Upper lobe of left lung (tissue), 6 donors: ENCODE measurements at regions not wholly inside any gene's neighbourhood (a gene's known extent, or its start where the extent isn't known, plus 50 kb on each side); places are given as distances from the start of the nearest gene placed in this dataset.

ENCODE experiments used
- ATAC-seq, 2 donors: fragments of 200-7000 bp; cut with Tn5 transposase; one replicate each; pipeline ENCODE4 v1.9.1; 2022; ENCODE audit warnings: mild to moderate bottlenecking in 2 of 2, moderate library complexity in 2 of 2; ENCODE audit not compliant: low FRiP score in 2 of 2
- DNase-seq, 2 donors: peaks; one replicate each; pipeline ENCODE4 v3.0.0-alpha.2; 2019 to 2020
- H3K27ac ChIP-seq, 4 donors: fragments of 200-600 bp; sonication (generic); one replicate each; pipeline ENCODE4 v1.5.1; 2016 to 2019
- H3K27me3 ChIP-seq, 4 donors: fragments of 200-600 bp; sonication (generic); one replicate each; pipeline ENCODE4 v1.5.1; 2017 to 2019
- H3K36me3 ChIP-seq, 4 donors: fragments of 200-600 bp; sonication (generic); one replicate each; pipeline ENCODE4 v1.5.1; 2016 to 2019
- H3K4me1 ChIP-seq, 4 donors: fragments of 200-600 bp; sonication (generic); one replicate each; pipeline ENCODE4 v1.5.1; 2018 to 2019
- H3K4me3 ChIP-seq, 4 donors: fragments of 200-600 bp; sonication (generic); one replicate each; pipeline ENCODE4 v1.5.1; 2017 to 2019; ENCODE audit warnings: mild to moderate bottlenecking in 2 of 4, moderate library complexity in 1 of 4
- H3K9me3 ChIP-seq, 4 donors: fragments of 200-600 bp; sonication (generic); one replicate each; pipeline ENCODE4 v1.5.1; 2018 to 2019
- EP300 ChIP-seq, 4 donors: sonication (generic); formaldehyde crosslinking; IDR thresholded peaks; one replicate each; pipeline ENCODE4 v1.5.1; 2017; ENCODE audit warnings: antibody characterized with exemption in 4 of 4, control low read depth in 2 of 4
- POLR2A ChIP-seq, 4 donors: fragments of 450-650 bp; IDR thresholded peaks; one replicate each; pipeline ENCODE4 v1.5.1; 2016 to 2017; ENCODE audit warnings: antibody characterized with exemption in 4 of 4, mild to moderate bottlenecking in 2 of 4
- POLR2AphosphoS5 ChIP-seq, 2 donors: sonication (generic); formaldehyde crosslinking; IDR thresholded peaks; one replicate each; pipeline ENCODE4 v1.5.1; 2017; ENCODE audit warnings: antibody characterized with exemption in 2 of 2
- WGBS, 2 donors: methylation state at CpG; one replicate each; pipeline ENCODE4 v1.1.5; 2017 to 2018; 5-methylcytosine and 5-hydroxymethylcytosine counted together
- TF ChIP-seq, protein P1 (sequence below), 6 experiments: fragments of 450-650 bp in 4 of 6; fragments of 200-600 bp in 2 of 6; sonication (generic) in 2 of 6; IDR thresholded peaks; one replicate each; pipeline ENCODE4 v1.5.1; 2016 to 2019; ENCODE audit warnings: antibody characterized with exemption in 6 of 6
- donor health status: DM: no; HTN: no; CAD: no; lungs with moderate emphysema.
- donor health status: DM: no; HTN: yes; CAD: no; lungs with severe emphysema.

DNA sequence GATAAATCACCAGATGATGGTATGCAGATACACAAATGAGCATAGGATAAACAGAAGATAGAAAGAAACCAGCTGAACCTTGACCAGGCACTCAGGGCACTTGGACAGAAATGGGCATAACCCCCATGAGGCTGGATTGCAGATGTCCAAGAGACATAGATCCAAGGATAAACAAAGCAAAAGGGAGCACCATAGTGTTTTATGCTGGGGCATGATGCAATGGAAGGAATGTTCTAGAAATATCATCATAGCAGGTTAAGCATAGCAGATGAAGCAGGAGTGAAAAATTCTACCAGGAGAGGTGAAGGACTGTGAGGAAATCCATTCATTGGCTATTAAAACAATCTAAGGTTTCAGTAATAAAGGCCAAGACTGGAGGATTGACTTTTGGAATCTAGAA, 70.5 kb upstream of the TES start:
- Histone ChIP-seq H3K27me3 (no peaks in the 10 kb centered on the region), H3K9me3 (no peaks in the 10 kb centered on the region), H3K4me3 (no peak overlapping the region), H3K36me3 (no peaks in the 10 kb centered on the region), H3K4me1 (peaks cover 0 to 6% (median 0%) of the 10 kb centered on the region in 4 donors), H3K27ac (no peak overlapping the region)
- DNase-seq, result no peak
- TF ChIP-seq, protein P1, sequence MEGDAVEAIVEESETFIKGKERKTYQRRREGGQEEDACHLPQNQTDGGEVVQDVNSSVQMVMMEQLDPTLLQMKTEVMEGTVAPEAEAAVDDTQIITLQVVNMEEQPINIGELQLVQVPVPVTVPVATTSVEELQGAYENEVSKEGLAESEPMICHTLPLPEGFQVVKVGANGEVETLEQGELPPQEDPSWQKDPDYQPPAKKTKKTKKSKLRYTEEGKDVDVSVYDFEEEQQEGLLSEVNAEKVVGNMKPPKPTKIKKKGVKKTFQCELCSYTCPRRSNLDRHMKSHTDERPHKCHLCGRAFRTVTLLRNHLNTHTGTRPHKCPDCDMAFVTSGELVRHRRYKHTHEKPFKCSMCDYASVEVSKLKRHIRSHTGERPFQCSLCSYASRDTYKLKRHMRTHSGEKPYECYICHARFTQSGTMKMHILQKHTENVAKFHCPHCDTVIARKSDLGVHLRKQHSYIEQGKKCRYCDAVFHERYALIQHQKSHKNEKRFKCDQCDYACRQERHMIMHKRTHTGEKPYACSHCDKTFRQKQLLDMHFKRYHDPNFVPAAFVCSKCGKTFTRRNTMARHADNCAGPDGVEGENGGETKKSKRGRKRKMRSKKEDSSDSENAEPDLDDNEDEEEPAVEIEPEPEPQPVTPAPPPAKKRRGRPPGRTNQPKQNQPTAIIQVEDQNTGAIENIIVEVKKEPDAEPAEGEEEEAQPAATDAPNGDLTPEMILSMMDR (IDR thresholded peaks at IDR 0.05), result no peak
- TF ChIP-seq POLR2A (IDR thresholded peaks at IDR 0.05) (no peak), POLR2AphosphoS5 (IDR thresholded peaks at IDR 0.05) (no peak), EP300 (IDR thresholded peaks at IDR 0.05) (no peak)
- ATAC-seq, result no peak

DNA sequence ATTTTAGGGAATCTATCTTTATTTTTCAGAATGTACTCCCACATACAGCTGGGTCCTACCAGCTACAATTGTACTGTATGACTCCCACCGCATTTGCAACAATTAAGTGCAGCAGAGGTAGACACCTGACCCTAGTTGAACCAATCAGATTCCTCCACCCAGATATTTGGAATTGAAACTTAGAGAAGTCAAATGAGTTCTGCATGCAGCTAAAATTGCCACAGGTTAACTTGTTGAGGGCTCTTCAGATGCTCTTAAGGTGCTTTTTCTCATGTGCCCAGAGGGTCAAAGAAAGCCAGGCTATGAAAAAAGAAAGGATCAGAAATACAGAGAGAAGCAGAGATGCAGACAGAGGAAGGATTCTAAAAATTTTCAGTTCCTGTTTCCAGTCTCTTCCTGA, 68.0 kb upstream of the TES start:
- no peak overlapping the region for H3K27ac ChIP-seq
- H3K9me3 ChIP-seq, result no peaks in the 10 kb centered on the region
- no peaks in the 10 kb centered on the region for H3K36me3 ChIP-seq
- DNase-seq, result no peak
- 69 to 76% methylated on average over 1 of the region's 1 CpG for whole genome bisulfite sequencing, 2 donors
- H3K4me1 ChIP-seq, result peaks cover 0 to 6% (median 0%) of the 10 kb centered on the region in 4 donors
- TF ChIP-seq POLR2A (IDR thresholded peaks at IDR 0.05) (no peak), EP300 (IDR thresholded peaks at IDR 0.05) (no peak), POLR2AphosphoS5 (IDR thresholded peaks at IDR 0.05) (no peak)
- no peaks in the 10 kb centered on the region for H3K27me3 ChIP-seq
- H3K4me3 ChIP-seq, result no peak overlapping the region
- ATAC-seq, result no peak

DNA sequence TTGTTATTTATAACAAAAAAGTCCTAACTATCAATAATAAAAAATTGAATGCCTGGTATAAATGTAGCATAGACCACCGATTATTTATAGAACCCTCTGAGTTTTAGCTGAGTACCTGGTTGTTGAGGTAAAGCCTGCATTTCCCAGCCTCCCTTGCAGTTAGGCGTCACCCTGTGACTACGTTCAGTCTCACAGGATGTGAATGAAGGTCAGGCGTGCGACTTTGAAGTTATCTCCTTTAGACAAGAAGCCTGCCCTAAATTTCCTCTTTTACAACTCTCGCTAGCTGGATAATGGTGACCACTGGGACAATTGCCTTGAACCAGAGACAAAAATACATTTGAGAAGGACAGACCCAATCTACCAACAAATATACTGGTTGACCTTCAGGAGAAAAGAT, 67.5 kb upstream of the TES start:
- no peak for ATAC-seq

DNA sequence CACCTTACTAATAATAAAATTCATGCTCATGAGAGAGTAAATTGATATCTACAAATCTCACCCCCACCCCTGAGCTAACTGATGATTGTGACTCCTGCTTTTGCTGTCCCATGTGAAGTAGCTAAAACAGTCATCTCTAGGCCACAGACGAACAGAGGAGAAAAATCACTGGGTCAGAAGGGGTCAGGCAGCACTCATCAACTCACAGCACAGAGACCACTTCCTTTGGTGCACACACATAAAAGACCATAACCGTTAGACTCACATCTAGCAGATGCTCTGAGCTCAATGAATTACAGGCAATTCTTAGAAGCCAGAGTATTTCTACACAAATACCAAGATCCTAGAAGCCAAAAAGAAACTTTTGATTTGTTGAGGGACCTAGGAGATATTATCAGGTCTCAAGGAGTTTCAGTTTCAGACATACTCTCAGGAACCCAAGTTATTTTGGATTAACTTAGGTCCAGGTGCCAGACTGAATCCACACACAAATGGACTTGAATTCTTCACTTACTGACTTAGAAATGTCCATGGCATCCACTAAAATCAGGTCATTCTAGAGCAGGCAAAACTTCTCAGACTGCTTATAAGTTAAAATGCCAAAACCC, 65.0 kb upstream of the TES start:
- Histone ChIP-seq H3K27ac (no peak overlapping the region), H3K36me3 (no peaks in the 10 kb centered on the region), H3K9me3 (no peaks in the 10 kb centered on the region), H3K4me1 (peaks cover 0 to 6% (median 0%) of the 10 kb centered on the region in 4 donors), H3K4me3 (no peak overlapping the region), H3K27me3 (no peaks in the 10 kb centered on the region)
- DNase-seq (no peak), ATAC-seq (no peak)
- TF ChIP-seq, protein P1 (IDR thresholded peaks at IDR 0.05), result no peak
- 46 to 66% methylated on average over 2 of the region's 2 CpGs for WGBS, 2 donors

More for the DNA sequence above, 67.5 kb upstream of the TES start:
- Histone ChIP-seq H3K36me3 (no peaks in the 10 kb centered on the region), H3K27ac (no peak overlapping the region), H3K9me3 (no peaks in the 10 kb centered on the region), H3K4me3 (no peak overlapping the region), H3K4me1 (peaks cover 0 to 6% (median 0%) of the 10 kb centered on the region in 4 donors), H3K27me3 (no peaks in the 10 kb centered on the region)
- no peak for TF ChIP-seq POLR2AphosphoS5 (IDR thresholded peaks at IDR 0.05)
- TF ChIP-seq, protein P1 (IDR thresholded peaks at IDR 0.05), result no peak
- WGBS, 2 donors, result 59 to 62% methylated on average over 6 of the region's 6 CpGs
- no peak for DNase-seq

DNA sequence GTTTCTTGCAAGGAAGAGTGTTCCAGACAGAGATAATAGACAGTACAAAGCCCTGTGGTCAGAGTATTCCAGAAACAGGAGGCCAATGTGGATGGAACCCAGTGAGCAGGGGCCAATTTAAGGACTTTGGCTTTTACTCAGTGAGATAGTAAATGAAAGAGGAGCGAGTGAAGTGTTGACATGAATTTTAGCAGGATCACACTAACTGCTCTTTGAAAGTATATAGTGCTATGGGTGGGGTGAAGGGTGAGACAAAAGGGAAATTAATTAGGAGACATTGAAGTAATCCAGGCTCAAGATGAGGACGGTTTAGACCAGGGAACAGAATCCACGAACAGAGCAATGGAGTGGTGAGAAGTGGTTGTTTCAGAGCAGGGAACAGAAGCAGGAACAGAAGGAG, 62.2 kb upstream of the TES start:
- no peak for ATAC-seq
- DNase-seq, result no peak
- Histone ChIP-seq H3K4me1 (no peaks in the 10 kb centered on the region), H3K9me3 (no peaks in the 10 kb centered on the region), H3K27me3 (no peaks in the 10 kb centered on the region), H3K27ac (no peak overlapping the region), H3K4me3 (no peak overlapping the region), H3K36me3 (no peaks in the 10 kb centered on the region)
- WGBS, 2 donors, result 80 to 81% methylated on average over 3 of the region's 3 CpGs
- TF ChIP-seq POLR2A (IDR thresholded peaks at IDR 0.05) (no peak), POLR2AphosphoS5 (IDR thresholded peaks at IDR 0.05) (no peak), EP300 (IDR thresholded peaks at IDR 0.05) (no peak)
- TF ChIP-seq, protein P1 (IDR thresholded peaks at IDR 0.05), result no peak
